Natural killer cell (primary cell): ENCODE measurements at regions not wholly inside any gene's neighbourhood (a gene's known extent, or its start where the extent isn't known, plus 50 kb on each side); places are given as distances from the start of the nearest gene placed in this dataset.

Experiments used
- ATAC-seq, 3 donors: fragments of 150-1000 bp in 2 of 3; fragments of 200-7000 bp in 1 of 3; cut with Tn5 transposase; 1 replicate in 1 of 3; 2 replicates in 2 of 3; pipeline ENCODE4 v1.10.0; 2021; ENCODE audit warnings: mild to moderate bottlenecking in 2 of 3, moderate library complexity in 2 of 3
- DNase-seq, 2 donors: peaks; one replicate each; pipeline versions ENCODE4 v3.0.0 to v3.0.0-alpha.2; 2013 to 2021; ENCODE audit warnings: mixed read lengths in 1 of 2
- H3K27ac ChIP-seq: one replicate; pipeline ENCODE4 v1.5.1; 2013; ENCODE audit warnings: mild to moderate bottlenecking, low read length
- H3K27me3 ChIP-seq: one replicate; pipeline ENCODE4 v1.6.1; 2013; ENCODE audit warnings: low read length; ENCODE audit not compliant: control insufficient read depth, insufficient read depth
- H3K36me3 ChIP-seq: one replicate; pipeline ENCODE4 v1.6.1; 2013; ENCODE audit warnings: low read length; ENCODE audit not compliant: control insufficient read depth, insufficient read depth
- H3K4me1 ChIP-seq: one replicate; pipeline ENCODE4 v1.6.1; 2013; ENCODE audit warnings: low read length; ENCODE audit not compliant: control insufficient read depth, insufficient read depth
- H3K4me3 ChIP-seq: one replicate; pipeline ENCODE4 v1.5.1; 2013; ENCODE audit warnings: low read length
- H3K9me3 ChIP-seq: one replicate; pipeline ENCODE4 v1.6.1; 2013; ENCODE audit warnings: low read length; ENCODE audit not compliant: control insufficient read depth, insufficient read depth
- H3K27ac Mint-ChIP-seq, 2 donors: one replicate each; pipeline ENCODE4 v1.8.0; 2022; ENCODE audit warnings: mild to moderate bottlenecking in 2 of 2, mixed read lengths in 2 of 2, moderate library complexity in 1 of 2
- H3K27me3 Mint-ChIP-seq, 2 donors: one replicate each; pipeline ENCODE4 v1.8.0; 2022; ENCODE audit warnings: low read depth in 2 of 2, mixed read lengths in 2 of 2
- H3K36me3 Mint-ChIP-seq: one replicate; pipeline ENCODE4 v1.8.0; 2022; ENCODE audit warnings: mixed read lengths
- H3K4me1 Mint-ChIP-seq, 2 donors: one replicate each; pipeline ENCODE4 v1.8.0; 2022; ENCODE audit warnings: mixed read lengths in 2 of 2
- H3K4me3 Mint-ChIP-seq: one replicate; pipeline ENCODE4 v1.8.0; 2022; ENCODE audit warnings: mild to moderate bottlenecking, moderate library complexity, mixed read lengths
- H3K9me3 Mint-ChIP-seq, 2 donors: one replicate each; pipeline ENCODE4 v1.8.0; 2022; ENCODE audit warnings: mixed read lengths in 2 of 2
- CTCF ChIP-seq: fragments of 200-600 bp; IDR thresholded peaks from one replicate; pipeline ENCODE4 v1.8.0; 2022; ENCODE audit warnings: antibody characterized with exemption
- WGBS: methylation state at CpG from one replicate; pipeline ENCODE4 v1.1.7; 2013; ENCODE audit warnings: missing lambda C conversion rate; ENCODE audit not compliant: insufficient coverage; 5-methylcytosine and 5-hydroxymethylcytosine counted together
- intact Hi-C: fragments of 100-400 bp; cut with micrococcal nuclease; formaldehyde crosslinking; loops from one replicate; pipeline ENCODE4 v1.14.2; 2022

- Mint-ChIP-seq H3K4me1 (no peaks in the 10 kb centered on the region), H3K9me3 (peaks cover 11 to 16% of the 10 kb centered on the region in 2 donors), H3K36me3 (no peaks in the 10 kb centered on the region), H3K4me3 (no peak overlapping the region), H3K27ac (no peak overlapping the region), H3K27me3 (no peaks in the 10 kb centered on the region)
- DNase-seq (no peak), ATAC-seq (no peak)
- Histone ChIP-seq H3K36me3 (no peaks in the 10 kb centered on the region), H3K27me3 (no peaks in the 10 kb centered on the region), H3K4me1 (no peaks in the 10 kb centered on the region), H3K27ac (no peak overlapping the region), H3K9me3 (no peaks in the 10 kb centered on the region), H3K4me3 (no peak overlapping the region)
- 77% methylated on average over 4 of the region's 4 CpGs for WGBS
- intact Hi-C loops: no loop called here
- TF ChIP-seq CTCF: no peak
Measured at GRCh38 chr6:81382852-81383251, 369.6 kb downstream of the TENT5A start.

GRCh38 chr6:81381382-81381916 lies 371.0 kb downstream of the TENT5A start:
- no peak for ATAC-seq

GRCh38 chr6:81380718-81381338 lies 371.7 kb downstream of the TENT5A start:
- Histone ChIP-seq H3K36me3 (no peaks in the 10 kb centered on the region), H3K27me3 (no peaks in the 10 kb centered on the region), H3K4me1 (no peaks in the 10 kb centered on the region), H3K4me3 (no peak overlapping the region), H3K27ac (no peak overlapping the region), H3K9me3 (no peaks in the 10 kb centered on the region)
- H3K9me3 Mint-ChIP-seq: peaks cover 8 to 13% of the 10 kb centered on the region in 2 donors
- TF ChIP-seq CTCF: no peak
- intact Hi-C loops: no loop called here
- no CpG with 5 or more reads among the region's 1 CpG for WGBS
- no peak overlapping the region for H3K27ac Mint-ChIP-seq
- no peak overlapping the region for H3K4me3 Mint-ChIP-seq
- no peaks in the 10 kb centered on the region for H3K36me3 Mint-ChIP-seq
- H3K4me1 Mint-ChIP-seq: no peaks in the 10 kb centered on the region
- no peaks in the 10 kb centered on the region for H3K27me3 Mint-ChIP-seq
- ATAC-seq: no peak
- no peak for DNase-seq

More at GRCh38 chr6:81381382-81381916, 371.0 kb downstream of the TENT5A start:
- TF ChIP-seq CTCF: no peak
- H3K4me1 Mint-ChIP-seq: no peaks in the 10 kb centered on the region
- H3K27ac Mint-ChIP-seq: no peak overlapping the region
- DNase-seq: no peak
- Histone ChIP-seq H3K4me1 (no peaks in the 10 kb centered on the region), H3K36me3 (no peaks in the 10 kb centered on the region), H3K27ac (no peak overlapping the region), H3K27me3 (no peaks in the 10 kb centered on the region), H3K4me3 (no peak overlapping the region), H3K9me3 (no peaks in the 10 kb centered on the region)
- peaks cover 11 to 16% of the 10 kb centered on the region in 2 donors for H3K9me3 Mint-ChIP-seq
- no peaks in the 10 kb centered on the region for H3K36me3 Mint-ChIP-seq
- no peak overlapping the region for H3K4me3 Mint-ChIP-seq
- no CpG with 5 or more reads among the region's 1 CpG for WGBS
- no peaks in the 10 kb centered on the region for H3K27me3 Mint-ChIP-seq
- intact Hi-C loops: no loop called here

- TF ChIP-seq CTCF: no peak
- no peaks in the 10 kb centered on the region for H3K27me3 ChIP-seq
- Mint-ChIP-seq H3K27ac (no peak overlapping the region), H3K9me3 (peaks cover 3 to 4% of the 10 kb centered on the region in 2 donors), H3K4me3 (no peak overlapping the region), H3K4me1 (no peaks in the 10 kb centered on the region), H3K36me3 (no peaks in the 10 kb centered on the region), H3K27me3 (no peaks in the 10 kb centered on the region)
- H3K36me3 ChIP-seq: no peaks in the 10 kb centered on the region
- DNase-seq (no peak), ATAC-seq (no peak)
- no peaks in the 10 kb centered on the region for H3K4me1 ChIP-seq
- H3K9me3 ChIP-seq: no peaks in the 10 kb centered on the region
- H3K27ac ChIP-seq: no peak overlapping the region
- 85% methylated on average over 5 of the region's 5 CpGs for WGBS
- H3K4me3 ChIP-seq: no peak overlapping the region
- intact Hi-C loops: no loop called here
Measured at GRCh38 chr6:81376745-81377144, 375.7 kb downstream of the TENT5A start.
